D721Med (cell line): ENCODE measurements at regions not wholly inside any gene's neighbourhood (a gene's known extent, or its start where the extent isn't known, plus 50 kb on each side); places are given as distances from the start of the nearest gene placed in this dataset.

Experiments
- DNase-seq: peaks from one replicate; pipeline ENCODE4 v3.0.0; 2011; ENCODE audit warnings: low spot score; ENCODE audit not compliant: insufficient read length
- FAIRE-seq: peaks from 2 replicates; lab custom pipeline; 2011; peaks lifted over from hg19 to GRCh38; lab: Jason Lieb, UNC
- TF ChIP-seq, protein P1 (sequence below): IDR thresholded peaks from 2 replicates; pipeline ENCODE4 v1.5.1; 2012; ENCODE audit warnings: mild to moderate bottlenecking, control low read depth; ENCODE audit not compliant: insufficient read depth; ENCODE audit errors: missing control alignments

DNA sequence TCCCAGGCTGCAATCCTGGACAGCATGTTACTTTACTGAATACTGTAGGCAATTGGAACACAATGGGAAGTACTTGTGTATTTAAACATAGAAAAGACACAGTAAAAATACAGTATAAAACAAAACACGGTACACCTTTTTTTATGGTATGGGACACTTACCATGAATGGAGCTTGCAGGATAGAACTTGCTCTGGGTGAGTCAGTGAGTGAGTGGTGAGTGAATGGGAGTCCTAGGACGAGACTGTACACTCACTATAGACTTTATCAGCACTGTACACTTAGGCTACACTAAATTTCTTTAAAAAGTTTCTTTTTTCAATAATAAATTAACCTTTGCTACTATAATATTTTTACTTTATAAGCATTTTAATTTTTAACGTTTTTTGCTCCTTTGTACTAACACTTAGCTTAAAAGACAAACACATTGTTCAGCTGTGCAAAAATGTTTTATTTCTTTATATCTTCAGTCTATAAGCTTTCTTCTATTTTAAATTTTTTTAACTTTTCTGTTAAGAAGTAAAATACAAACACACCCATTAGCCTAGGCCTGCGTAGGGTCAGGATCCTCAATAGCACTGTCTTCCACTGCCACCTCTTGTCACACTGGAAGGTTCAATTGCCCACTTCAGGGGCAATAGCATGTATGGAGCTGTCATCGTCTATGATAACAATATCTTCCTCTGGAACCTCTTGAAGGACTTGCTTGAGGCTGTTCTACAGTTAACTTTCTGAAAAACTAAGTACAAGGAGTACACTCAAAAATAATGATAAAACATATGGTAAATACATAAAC lies 293.5 kb upstream of the FSTL5 start:
- FAIRE-seq, result peak; percentile 38
- no peak for DNase-seq
- TF ChIP-seq, protein P1, sequence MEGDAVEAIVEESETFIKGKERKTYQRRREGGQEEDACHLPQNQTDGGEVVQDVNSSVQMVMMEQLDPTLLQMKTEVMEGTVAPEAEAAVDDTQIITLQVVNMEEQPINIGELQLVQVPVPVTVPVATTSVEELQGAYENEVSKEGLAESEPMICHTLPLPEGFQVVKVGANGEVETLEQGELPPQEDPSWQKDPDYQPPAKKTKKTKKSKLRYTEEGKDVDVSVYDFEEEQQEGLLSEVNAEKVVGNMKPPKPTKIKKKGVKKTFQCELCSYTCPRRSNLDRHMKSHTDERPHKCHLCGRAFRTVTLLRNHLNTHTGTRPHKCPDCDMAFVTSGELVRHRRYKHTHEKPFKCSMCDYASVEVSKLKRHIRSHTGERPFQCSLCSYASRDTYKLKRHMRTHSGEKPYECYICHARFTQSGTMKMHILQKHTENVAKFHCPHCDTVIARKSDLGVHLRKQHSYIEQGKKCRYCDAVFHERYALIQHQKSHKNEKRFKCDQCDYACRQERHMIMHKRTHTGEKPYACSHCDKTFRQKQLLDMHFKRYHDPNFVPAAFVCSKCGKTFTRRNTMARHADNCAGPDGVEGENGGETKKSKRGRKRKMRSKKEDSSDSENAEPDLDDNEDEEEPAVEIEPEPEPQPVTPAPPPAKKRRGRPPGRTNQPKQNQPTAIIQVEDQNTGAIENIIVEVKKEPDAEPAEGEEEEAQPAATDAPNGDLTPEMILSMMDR, result no peak

DNA sequence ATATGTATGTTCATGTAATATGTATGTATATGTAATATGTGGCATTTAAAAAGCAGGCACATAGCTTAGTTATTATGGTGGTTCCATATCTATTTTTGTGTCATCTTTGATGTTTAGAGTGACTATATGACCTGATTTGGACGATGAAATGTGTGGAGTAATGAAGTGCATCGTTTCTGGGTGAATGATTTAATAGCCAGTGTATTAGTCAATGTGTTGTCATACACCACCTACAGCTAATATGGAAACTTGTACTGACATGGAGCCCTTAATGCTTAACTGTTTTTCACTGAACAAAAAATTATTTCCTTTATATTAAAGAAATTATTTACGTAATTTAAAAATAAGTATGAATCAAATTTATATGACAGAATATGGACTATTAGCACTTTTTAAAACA lies 292.3 kb upstream of the FSTL5 start:
- FAIRE-seq, result no peak
- TF ChIP-seq, protein P1, result no peak
- DNase-seq, result no peak

DNA sequence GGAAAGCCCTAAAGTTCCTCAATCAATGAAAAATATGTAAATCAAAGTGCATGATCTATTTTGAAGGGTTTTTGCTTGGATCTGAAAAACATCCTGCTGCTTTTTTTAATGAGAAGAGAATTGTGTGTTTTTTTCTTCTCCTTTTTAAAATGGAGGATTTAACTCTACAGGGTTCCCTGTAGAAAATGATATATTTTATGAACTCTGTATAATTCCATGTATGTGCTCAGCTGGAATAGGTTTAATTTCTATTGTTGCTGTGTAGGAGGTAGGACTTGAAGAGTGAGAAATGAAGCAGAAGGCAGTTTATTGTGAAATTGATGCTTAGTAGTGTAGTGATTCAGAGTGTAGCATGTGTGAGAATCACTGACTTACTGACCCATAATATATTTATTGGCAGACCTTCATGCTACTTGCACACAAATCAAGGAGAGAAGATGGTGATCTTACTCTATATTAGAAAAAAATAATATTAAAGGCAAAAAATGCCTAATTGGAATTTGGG lies 286.8 kb upstream of the FSTL5 start:
- TF ChIP-seq, protein P1, result no peak
- DNase-seq (no peak), FAIRE-seq (no peak)

DNA sequence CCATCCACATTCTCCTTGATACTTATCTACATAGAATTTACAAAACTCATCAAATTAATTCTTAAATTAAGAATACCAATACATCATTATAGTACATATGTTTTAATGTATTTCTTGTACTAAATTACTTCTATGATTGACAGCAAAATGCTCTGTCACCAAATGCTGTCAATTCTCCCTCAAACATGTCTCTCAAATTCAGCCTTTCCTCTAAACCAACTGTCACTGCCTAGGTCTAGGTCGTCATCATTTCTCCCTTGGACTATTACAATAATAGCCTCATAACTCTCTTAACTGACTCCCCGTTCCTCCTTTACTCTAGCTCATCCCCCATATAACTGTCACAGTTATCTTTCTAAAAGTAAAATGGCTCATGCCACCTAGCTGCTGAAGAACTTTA lies 279.7 kb upstream of the FSTL5 start:
- DNase-seq (no peak), FAIRE-seq (no peak)
- TF ChIP-seq, protein P1, result no peak

DNA sequence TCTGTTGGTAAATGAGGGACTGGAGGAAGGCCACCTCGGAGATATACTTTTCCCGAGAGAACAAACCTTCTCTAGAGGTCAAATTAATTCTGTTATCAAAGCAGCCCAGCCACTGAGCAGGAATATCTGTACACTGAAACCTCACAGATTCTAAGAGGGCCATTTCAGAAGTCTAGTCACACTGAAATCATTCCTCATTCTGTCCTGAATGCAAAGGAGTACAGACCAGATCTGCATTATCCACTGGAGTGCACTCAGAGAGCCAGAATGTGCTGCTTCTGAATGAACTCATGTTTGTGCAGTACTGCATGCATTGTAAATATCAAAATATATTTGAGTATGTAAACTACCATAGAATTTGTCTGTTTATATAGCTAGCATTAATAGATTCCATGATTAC lies 278.3 kb upstream of the FSTL5 start:
- FAIRE-seq (no peak), DNase-seq (no peak)
- TF ChIP-seq, protein P1, result no peak

DNA sequence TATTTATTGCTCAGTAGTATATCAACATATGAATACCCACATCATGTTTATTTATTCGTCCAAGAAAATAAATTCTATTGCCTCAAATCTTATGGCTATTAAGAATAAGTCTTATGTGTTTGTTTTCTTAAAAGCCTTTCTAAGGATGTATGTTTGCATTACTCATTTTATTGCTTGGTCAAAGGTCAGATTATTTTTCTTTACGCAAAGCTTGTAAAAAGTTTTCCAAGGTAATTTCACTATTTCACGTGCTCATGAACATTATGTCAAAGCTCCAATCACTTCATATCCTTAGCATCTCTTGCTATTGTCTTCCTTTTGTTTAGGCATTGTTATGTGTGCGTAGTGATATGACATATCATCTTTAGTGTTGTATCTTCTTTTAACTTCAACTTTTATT lies 258.5 kb upstream of the FSTL5 start:
- DNase-seq (no peak), FAIRE-seq (no peak)
- TF ChIP-seq, protein P1, result no peak

DNA sequence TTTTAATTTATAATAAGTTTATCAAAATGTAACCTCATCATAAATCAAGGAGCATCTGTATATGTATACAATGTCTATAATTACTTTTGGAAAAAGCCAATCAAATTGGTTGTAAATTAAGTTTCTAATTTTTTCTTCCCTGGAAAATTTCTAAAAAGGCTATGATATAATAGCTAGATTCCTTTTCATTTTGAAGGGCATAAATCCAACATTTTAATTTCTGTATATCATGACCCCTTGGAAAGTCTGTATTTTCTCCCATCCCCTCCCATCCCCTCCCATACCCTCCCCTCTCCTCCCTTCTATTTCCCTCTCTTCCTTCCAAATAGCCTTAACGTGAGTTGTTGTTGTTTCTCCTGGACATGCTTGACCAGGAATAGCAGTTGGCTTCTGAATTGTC lies 247.1 kb upstream of the FSTL5 start:
- FAIRE-seq, result no peak
- TF ChIP-seq, protein P1, result no peak
- DNase-seq, result no peak
